Astrocyte of the spinal cord (primary cell): ENCODE measurements at regions not wholly inside any gene's neighbourhood (a gene's known extent, or its start where the extent isn't known, plus 50 kb on each side); places are given as distances from the start of the nearest gene placed in this dataset.
"Not testable (repeated sequence)": the region's sequence is repeated elsewhere in the genome, so short reads cannot be mapped to it uniquely, and the experiment has no call there.

Experiments used
- DNase-seq: peaks from one replicate; pipeline ENCODE4 v3.0.0; 2011; ENCODE audit warnings: low read depth, low spot score
- H3K4me3 ChIP-seq: 2 replicates; pipeline ENCODE4 v1.5.1; 2011; ENCODE audit warnings: low read depth, mild to moderate bottlenecking, low read length, moderate library complexity
- in situ Hi-C: cut with HindIII; loops from 2 replicates; pipeline ENCODE4 v1.10.0; 2017; ENCODE audit warnings: low sequenced_read_pairs
- TF ChIP-seq, protein P1 (sequence below): IDR thresholded peaks from 2 replicates; pipeline ENCODE4 v1.5.1; 2012; ENCODE audit warnings: low read depth, mild to moderate bottlenecking, low read length, inconsistent platforms

- DNase-seq: no peak
- no peak overlapping the region for H3K4me3 ChIP-seq
- in situ Hi-C loops: no loop called here
- TF ChIP-seq, protein P1, sequence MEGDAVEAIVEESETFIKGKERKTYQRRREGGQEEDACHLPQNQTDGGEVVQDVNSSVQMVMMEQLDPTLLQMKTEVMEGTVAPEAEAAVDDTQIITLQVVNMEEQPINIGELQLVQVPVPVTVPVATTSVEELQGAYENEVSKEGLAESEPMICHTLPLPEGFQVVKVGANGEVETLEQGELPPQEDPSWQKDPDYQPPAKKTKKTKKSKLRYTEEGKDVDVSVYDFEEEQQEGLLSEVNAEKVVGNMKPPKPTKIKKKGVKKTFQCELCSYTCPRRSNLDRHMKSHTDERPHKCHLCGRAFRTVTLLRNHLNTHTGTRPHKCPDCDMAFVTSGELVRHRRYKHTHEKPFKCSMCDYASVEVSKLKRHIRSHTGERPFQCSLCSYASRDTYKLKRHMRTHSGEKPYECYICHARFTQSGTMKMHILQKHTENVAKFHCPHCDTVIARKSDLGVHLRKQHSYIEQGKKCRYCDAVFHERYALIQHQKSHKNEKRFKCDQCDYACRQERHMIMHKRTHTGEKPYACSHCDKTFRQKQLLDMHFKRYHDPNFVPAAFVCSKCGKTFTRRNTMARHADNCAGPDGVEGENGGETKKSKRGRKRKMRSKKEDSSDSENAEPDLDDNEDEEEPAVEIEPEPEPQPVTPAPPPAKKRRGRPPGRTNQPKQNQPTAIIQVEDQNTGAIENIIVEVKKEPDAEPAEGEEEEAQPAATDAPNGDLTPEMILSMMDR: no peak
These were observed 138.9 kb downstream of the SMIM20 start for GRCh38 chr4:26052663-26053541.

- TF ChIP-seq, protein P1: no peak
- in situ Hi-C loops: no loop called here
- no peak for DNase-seq
- no peak overlapping the region for H3K4me3 ChIP-seq
These were observed 139.7 kb downstream of the SMIM20 start for GRCh38 chr4:26053761-26054160.

GRCh38 chr4:26055855-26056254 lies 141.8 kb downstream of the SMIM20 start:
- no peak overlapping the region for H3K4me3 ChIP-seq
- TF ChIP-seq, protein P1: no peak
- in situ Hi-C loops: no loop called here
- no peak for DNase-seq

DNA sequence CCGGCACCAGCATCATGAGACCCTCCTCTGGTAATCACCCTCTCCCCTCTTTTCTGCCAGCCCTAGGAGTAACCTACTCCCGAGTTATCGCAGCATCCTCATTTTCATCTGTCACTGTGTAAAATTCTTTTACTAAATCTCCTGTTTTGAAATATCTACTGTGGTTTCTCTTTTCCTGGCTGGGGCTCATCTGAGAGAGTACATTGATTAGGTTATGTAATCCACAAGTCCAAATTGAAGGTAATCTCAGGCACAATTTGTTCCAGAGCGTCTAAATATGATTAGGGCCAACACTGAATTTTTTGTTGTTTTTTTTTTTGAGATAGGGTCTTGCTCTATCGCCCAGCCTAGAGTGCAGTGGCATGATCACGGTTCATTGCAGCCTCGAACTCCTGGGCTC lies 142.4 kb downstream of the SMIM20 start:
- in situ Hi-C loops: no loop called here
- TF ChIP-seq, protein P1: no peak
- no peak overlapping the region for H3K4me3 ChIP-seq
- DNase-seq: no peak

- H3K4me3 ChIP-seq, DNase-seq, in situ Hi-C loops: not testable (repeated sequence)
These were observed 143.8 kb downstream of the SMIM20 start for GRCh38 chr4:26057839-26058238.

DNA sequence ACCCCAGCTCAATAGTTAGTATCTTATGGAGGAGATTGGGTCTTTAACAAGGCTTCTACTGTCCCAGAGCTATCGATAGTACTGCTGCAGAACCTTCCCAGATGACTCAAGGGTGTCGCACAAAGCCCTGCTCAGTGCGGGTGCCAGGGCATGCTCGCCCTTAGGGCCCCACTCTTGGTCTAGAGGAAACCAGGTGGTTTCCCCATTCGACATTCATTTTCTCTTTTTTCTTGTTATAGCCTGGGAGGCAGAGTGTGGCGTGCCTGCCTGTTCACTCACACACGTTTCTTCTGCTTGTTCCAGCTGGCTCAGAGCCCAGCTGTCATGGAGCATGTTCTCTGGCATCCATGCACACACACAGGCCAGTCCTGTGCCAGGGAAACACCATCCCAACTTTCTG lies 144.5 kb downstream of the SMIM20 start:
- TF ChIP-seq, protein P1: no peak
- DNase-seq: no peak
- H3K4me3 ChIP-seq: no peak overlapping the region
- in situ Hi-C loops: no loop called here

DNA sequence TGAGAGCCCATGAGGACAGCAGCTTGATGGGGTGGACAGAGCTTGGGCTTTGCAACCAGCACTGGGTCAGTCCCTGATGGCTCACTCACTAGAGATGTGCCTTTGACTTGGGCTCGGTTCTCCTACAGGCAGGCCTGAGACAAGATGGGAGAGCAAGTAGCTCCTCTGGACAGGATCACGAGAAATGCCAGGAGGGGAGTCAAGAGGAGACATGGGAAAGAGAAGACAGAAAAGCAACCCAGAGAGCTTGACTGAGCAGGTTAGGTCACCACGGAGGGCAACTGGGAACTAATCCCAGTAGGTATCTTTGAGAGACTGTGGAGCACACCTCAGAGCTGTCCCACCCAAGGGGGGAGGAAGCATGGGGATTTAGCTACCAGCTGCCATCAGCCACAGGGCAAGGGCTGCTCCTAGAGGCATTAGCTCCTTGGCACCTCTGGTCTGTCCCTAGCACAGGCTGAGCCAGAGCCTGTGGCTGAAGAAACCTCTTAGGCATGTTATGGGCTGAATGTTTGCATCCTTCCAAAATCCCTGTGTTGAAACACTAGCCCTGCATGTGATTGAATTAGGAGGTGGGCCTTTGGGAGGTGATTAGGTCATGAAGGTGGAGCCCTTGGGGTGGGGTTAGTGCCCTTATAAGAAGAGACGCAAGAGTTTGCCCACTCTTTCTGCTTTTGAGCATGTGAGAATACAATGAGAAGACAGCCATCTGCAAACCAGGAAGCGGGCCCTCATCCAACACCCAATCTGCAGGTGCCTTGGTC lies 145.6 kb downstream of the SMIM20 start:
- TF ChIP-seq, protein P1: no peak
- no peak overlapping the region for H3K4me3 ChIP-seq
- in situ Hi-C loops: no loop called here
- DNase-seq: no peak
